SIG-M5 treated with dmso at 0.1 percent for 504 hours (cell line): ENCODE measurements at regions not wholly inside any gene's neighbourhood (a gene's known extent, or its start where the extent isn't known, plus 50 kb on each side); places are given as distances from the start of the nearest gene placed in this dataset.
"Not testable (repeated sequence)": the region's sequence is repeated elsewhere in the genome, so short reads cannot be mapped to it uniquely, and the experiment has no call there.

Source experiments
- DNase-seq: peaks from one replicate; lab custom pipeline; 2025; ENCODE audit not compliant: unreplicated experiment; lab: John Stamatoyannopoulos, UW

DNA sequence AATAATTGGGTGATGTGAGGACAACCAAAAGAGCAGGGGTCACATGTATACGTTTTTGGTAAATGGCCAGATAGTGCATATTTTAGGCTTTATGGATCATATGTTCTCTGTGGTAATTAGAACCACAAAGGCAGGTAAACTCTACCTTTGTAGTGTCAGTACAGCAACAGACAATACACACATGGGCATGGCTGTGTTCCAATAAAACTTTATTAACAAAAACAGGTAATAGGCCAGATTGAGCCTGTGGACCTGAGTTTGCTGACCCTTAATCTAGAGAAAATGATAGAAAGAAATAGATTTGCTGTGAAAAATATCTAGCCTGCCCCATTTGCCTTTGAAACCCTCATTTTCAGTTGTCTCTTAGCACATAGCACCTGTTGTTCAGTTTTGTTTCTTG, 177.2 kb upstream of the CXCR4 start:
- DNase-seq, result no peak

DNA sequence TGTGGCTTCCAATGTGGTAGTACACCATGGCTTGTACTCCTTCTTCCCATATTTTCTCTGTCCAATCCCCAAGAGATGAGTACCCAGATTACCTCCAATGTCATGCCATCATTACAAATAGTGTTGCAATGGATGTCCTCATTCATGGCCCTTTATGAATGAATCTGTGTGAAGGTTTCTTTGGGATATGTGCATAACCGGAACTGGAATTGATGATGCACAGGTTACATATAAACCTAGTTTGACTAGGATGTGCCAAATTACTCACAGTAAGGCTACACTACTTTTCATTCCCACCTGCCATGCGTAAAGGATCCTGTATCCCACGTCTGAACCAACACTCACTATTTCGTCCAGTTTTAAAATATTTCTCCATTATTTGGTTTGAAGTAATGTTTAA, 173.9 kb upstream of the CXCR4 start:
- DNase-seq, result no peak

DNA sequence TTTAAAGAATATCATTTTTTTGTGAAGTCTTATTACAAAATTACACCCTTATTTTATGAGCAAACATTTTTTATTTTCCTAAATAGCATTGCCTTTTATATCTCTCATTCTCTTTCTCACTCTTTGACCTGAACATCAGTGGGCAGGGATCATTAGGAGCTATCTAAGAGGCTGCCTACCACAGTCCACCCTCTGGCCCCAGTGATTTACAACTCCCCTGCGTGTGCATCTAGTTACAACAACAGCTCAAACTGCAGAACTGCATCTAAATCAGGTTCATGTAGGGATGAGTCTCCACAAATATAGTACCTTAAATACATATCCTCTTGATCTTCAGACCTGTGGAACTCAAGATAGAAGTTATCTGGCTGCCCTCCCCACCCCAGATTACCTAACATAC, 172.4 kb upstream of the CXCR4 start:
- no peak for DNase-seq

DNA sequence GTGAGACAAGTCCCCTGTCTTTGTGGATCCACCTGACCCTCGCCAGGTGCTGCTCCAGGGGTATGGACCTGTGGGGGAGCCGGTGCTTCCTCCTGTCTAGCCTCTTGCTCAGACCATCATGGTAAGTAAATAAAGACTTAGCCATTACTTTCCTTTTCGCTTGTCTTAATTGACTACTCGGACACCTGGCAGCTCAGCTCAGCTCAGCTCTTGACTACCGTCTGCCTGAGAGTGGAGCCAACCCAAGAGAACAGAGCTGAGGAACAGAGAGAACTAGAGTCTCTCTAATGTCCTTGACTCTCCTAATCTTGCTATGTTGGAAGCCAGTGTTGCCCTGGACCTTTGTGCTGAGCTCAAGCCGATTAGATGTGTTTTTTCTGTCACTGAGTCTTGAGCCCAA, 170.3 kb upstream of the CXCR4 start:
- DNase-seq, result no peak

DNA sequence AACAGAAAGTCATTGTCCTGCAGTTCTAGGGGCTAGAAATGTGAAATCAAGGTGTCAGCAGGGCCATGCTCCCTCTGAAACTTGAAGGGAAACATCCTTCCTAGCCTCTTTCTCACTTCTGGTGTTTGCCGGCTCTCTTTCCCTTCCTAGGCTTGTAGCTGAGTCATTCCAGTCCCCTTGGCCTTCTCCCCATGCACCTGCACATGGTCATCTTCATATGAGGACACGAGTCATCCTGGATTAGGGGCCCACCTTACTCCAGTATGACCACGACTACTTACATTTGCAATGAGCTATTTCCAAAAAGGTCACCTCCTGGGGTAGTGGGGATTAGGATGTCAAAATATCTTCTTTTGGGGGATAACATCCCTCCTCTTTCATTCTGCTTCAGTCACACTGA, 168.5 kb upstream of the CXCR4 start:
- DNase-seq, result no peak

DNA sequence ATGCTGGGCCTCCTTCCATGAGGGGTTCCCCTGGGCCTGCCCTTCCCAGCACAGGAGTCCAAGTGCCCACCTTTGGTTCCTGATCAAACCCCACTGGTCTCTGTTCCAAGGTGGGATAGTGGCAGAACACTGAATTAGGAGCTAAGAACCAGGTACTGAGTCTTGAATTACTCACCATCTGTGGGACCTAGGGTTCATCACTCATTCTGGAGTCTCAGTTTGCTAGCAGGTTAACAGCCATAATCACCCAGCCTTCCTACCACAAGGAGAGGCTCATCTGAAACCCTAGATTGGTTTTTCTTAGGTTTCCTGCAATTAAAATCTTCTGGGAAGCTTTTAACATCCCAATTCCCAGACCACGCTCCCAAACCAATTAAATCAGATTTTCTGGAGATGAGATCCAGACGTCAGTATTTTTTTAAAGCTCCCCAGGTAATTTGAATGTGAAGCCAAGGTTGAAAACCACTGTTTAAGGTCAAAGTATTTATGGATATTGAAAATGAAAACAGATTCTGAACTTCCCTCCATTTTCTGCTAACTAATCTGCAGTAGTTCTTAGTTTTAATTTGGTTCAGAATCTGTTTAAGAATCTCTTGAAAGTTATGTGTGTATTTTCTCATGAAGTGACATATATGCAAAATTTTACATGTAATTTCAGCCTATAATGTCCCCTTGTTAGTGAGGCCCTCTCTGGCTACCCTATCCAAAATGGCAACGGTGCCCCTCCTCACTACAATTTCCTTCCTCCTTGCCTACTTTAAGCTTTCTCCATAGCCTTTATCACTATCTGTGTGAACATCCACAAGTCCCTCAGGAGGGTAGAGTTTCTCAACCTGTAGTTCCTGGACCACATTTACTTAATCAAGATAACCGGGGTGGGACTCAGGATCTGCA, 166.5 kb upstream of the CXCR4 start:
- no peak for DNase-seq

DNA sequence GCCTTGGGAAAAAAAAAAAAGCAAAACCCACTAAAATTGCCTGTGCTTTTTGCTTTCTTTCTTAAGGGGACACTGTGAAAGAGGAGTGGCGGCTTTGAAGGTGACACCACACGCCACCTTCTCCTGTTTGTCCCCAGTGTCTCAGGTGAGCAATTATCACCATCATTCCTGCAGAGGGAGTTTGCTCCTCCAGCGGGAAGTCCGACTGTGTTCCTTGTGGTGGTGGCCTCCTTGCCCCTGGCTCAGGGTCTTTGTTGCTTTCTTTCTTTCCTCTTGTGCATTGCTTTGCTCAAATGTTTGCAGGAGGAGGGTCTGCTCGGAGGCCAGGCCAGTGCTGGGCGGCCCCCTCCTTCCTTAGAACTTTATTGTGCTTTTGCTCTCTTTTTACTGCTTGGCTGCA, 164.3 kb upstream of the CXCR4 start:
- DNase-seq, result no peak

DNA sequence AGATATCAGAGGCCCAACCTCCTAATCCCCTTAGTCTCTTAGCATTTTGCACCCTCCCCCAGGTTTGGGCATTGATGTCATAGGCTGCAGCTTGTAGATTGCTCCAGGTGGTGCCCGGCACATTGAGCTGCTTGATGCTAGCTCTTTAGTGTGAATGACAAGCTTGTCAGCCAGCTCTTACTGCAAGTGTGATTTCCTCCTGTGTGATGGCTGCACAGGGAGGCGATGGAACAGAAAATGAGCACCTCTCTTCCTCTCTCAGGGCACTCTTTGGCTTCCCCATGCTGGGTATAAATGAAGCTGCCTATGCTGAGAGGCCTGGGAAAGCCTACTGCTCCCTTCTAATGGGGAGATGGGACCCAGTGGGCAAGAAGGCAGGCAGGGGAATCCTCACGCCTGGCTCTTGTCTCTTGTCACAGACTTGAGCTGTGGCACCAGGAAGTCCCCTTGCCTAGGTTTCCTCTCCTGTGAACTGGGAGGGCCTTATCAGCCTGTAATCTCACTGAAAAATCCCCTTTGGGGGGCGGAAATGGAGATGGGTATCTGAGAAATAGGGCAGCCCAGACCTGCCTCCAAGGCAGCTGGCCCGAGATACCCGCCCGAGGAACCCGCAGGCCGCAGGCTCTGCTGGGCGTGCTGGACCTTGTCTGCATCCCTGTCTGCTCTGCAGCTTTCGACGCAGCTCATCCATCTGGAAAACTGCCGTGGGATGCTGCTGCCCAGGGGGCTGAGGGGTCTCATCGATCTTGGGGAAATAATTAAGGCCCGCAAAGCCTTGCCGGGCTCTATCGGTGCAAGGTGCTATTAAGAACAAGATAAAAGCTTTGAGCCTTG, 163.5 kb upstream of the CXCR4 start:
- no peak for DNase-seq

DNA sequence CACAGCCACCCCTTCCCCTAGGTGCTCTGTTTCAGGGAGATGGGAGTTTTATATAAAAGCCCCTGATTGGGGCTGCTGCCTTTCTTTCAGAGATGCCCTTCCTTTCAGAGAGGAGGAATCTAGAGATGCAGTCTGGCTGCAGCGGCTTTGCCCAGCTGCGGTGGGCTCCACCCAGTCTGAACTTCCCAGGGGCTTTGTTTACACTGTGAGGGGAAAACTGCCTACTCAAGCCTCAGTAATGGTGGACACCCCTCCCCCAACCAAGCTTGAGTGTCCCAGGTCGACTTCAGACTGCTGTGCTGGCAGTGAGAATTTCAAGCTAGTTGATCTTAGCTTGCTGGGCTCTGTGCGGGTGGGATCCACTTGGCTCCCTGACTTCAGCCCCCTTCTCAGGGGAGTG, 148.4 kb upstream of the CXCR4 start:
- not testable (repeated sequence) for DNase-seq

DNA sequence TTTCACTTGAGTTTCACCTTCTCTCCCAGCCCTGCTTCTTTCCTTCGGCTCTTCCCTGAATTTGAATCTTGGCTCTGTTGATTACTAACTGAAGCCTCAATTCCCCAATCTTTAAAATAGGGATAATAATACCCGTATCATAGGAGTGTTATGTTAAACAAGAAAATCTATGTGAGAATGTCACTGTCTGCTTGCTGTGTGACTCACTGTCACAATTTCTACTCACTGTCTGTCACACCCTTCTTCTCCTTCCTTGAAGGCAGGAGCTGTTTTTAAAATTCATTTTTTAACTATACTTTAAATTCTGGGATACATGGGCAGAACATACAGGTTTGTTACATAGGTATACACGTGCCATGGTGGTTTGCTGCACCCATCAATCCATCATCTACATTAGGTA, 141.6 kb upstream of the CXCR4 start:
- no peak for DNase-seq

DNA sequence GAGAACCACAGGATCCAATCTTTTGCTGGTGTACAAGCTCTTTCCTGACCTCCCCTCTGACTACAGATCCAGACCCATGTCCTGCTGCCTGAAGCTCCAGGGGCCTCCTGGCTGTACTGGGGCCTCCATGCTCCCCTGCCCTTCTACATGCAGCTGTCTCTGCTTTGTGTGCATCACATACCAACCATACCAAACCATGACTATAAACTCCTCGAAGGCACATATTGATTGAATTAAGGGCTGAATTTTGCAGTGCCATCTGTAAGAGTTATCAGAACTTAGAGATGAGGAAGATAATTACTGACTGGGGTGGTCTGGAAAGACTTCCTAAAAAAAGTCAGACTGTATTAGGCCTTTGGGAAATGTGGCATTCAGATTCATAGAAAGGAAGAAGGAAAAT, 139.9 kb upstream of the CXCR4 start:
- no peak for DNase-seq

DNA sequence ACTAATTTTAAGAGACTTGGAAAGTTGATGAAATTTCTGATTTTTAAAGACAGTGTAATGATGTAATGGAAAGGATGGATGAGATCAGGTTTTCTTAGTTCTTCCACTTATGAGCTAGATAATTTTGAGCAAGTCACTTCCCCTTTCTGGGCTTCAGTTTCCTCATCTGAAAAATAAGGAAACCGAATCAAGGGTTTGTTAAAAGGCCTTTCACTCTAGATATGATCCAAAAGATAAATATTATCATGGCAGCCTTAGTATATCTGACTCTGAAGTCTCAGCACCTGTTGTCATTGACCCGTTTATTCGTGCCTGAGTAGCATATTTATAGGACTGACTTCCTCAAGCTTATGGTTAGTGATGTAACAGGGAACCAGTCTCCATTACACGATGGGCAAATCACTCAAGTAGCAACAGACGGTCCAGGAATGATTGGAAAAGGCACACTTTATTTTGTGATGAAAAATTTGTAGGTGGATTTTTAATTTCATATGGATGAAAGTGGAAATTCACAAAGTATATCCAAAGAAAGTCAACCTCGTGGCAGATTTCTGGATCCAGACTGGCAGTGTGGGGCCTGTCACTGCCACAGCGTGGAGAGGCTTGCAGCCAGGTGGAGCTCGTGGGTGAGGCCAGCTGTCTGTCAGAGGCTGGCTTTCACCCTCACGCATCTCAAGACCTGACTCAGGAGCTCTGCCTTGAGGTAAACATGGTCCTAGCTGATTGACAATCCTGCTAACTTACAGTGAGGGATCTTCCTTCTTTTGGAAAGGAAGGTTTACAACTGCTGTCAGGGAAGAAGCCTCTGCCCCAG, 137.9 kb upstream of the CXCR4 start:
- DNase-seq, result peak; percentile 98

DNA sequence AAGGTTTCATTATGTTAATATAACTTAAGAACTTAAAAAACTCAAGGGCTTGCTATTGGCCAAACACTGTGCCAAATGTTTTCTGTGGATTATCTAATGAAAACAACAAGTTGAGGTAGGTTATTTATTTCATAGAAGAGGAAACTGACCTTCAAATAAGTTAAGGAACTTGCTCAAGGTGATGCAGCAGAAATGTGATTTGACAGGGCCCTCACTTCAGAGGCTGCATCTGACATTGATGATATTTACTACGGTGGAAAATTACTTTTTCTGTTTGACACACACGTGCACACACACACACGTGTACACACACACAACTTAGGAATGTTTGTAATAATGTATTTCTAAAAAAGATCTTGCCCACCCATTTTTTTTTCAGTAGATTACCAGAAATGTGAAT, 137.2 kb upstream of the CXCR4 start:
- DNase-seq, result no peak

DNA sequence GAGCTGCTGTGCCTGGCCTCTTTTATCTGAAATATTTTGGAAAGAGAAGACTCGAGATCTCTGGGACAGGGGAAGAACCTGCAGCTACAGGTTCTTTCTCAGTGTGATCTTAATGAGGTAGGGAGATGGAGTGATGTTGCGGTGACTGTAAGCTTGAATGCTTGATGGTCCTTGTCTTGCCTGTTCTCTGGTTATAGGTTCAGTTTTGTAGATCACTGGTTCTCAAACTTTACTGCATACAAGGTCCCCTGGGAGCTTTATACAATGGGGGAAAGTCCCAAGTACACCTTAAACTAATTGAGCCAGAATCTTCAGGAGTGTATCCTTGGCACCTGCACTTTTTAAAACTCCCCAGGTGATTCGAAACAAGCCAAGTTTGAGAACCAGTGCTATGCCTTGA, 136.7 kb upstream of the CXCR4 start:
- DNase-seq, result no peak

DNA sequence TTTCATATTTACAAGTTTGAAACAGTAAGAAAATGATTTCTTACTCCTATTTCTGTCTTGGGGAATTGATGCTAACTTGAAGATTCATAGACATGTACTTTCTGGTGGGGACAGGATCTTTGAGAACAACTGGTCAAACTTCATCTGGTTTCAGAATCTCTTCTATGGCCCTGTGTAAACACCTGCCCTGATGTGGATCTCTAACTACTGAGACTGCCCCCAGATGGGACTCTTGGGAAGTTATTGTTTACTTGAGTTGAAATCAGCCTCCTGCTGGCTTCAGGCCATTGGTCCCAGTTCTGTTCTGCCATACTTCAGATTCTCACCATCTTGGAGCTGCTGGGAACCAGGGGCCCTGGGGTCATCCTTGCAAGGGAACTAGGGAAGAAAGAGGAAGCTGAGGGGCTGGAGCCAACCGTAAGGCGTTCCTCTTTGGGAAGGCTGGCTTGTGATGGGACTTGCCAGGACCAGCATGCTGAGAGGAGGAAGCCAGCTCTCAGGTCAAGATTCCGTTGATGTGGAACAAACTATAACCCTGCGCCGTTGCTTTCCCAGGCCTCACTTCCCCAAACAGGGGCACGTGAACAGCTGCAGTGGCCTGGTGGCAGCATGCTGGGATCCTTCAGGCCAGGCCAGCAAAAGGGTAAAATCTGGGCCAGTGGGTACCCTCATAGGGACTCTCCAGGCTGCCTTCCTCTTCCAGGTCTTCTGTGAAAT, 135.5 kb upstream of the CXCR4 start:
- peak; percentile 44 for DNase-seq

DNA sequence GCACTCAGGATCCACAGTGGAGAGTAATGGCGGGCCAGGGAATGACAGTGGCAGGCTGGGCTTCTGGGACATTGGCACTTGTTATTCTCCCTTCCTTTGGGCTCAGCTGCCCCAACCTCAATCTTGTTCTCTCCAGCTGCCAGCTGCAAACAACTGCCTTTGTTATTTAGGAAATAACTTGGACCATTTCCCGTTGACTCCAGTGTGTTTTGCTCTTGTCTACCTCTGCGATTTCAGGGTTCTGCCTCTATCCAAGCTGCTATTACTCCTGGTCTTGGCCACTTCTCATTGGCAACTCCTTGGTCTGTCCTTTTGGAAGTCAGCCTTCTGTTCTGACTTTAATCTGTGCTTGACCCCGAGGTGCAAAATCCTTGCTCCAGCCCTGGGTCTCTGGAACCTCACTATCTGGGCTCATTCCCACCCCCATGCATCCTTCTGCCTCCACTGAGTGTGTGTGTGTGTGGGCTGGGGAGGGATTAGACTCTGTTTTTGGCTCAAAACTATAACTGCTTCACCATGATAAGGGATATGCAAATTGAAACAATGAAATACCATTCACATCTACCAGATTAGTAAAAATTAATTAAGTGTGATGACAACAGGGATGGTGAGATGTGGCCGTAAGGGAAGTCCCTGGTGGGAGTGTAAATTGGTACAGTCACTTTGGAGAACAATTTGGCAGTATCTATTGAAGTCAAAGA, 134.1 kb upstream of the CXCR4 start:
- no peak for DNase-seq

DNA sequence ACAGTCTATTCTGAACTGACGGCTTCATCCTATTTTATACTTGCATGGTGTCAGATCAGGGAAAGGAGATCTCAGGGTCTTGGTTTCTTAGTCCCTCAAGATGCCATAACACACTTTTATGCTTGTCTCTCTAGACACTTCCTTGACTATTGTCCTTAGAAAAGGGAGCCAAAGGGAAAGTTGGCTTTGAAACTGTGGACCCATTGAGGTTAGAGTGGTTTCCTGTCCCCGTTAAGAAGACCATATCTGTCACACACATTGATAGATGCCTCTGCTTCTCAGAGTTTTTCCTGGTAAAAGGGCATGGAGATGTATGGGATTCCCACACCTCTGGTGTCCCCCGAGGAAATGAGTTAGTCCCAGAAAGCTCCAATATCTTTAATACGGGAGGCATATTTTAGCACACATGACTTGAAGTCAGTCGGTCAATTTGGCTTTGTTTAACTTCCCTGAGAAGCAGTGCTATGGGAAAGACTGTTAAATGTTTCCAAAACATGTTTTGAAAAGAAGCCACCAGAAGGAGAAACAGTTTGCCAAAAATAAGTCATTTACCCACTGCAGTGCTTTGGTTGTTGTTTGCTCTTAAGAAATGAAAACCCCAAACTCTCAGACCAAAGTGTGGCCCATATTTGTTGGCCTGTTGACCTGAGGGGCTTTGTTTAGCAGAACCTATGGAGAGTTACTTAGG, 133.4 kb upstream of the CXCR4 start:
- no peak for DNase-seq

DNA sequence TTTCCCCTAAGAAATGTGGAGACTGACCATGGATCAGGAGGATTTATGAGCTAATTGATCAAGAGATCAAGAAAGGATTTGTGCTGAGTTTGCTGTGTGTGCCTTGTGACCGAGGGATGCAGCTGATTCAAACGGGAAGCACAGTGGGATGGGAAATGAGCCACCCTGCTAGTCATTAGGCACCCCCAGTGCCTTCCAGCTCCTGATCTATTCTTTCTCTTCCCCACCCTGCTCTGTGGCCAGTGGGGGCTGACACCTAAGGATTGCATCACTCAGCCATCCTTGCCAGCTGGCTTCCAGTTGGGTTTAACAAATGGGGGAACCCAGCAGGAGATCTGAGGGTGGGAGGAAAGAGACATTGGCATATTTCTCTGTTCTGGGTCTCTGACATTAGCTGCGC, 132.2 kb upstream of the CXCR4 start:
- DNase-seq, result peak; percentile 50

DNA sequence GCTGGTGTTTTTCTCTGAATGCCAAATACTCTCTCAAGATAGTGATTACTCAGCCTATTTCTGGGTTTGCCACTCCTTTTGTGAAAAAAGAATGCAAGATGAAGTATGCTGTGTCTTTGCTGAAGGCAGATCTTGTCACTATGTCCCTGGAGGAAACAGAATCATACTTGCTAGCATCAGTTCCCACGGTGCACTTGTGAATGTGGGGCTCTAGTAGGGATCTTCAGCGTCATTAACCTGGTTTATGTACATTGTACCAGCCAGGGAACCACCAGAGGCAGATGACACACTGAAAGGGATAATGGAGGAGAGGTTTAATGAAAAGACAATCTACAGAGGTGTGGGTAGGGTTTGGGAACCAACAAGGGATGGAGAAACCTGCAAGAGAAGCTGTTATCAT, 131.0 kb upstream of the CXCR4 start:
- DNase-seq, result no peak

DNA sequence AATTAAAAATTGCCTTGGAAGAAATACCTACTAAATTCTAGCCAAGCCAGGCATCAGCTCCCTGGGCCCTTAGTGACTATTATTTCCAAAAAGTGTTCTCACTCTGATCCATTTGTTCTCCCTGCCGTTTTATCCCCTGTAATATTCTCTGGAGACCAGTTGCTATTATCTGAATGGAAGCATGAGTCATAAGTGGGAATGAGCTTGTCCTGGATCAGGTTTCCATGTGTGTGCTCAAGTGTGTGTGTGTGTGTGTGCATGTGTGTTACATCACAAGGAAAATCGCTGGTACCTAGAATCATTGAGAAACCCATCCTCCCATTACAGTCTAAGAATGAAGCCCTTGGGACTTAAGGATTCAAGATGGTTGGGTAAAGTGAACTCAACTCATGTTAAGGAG, 130.3 kb upstream of the CXCR4 start:
- DNase-seq, result no peak
